ENCODE measurements at regions not wholly inside any gene's neighbourhood (a gene's known extent, or its start where the extent isn't known, plus 50 kb on each side); places are given as distances from the start of the nearest gene placed in this dataset.

DNA sequence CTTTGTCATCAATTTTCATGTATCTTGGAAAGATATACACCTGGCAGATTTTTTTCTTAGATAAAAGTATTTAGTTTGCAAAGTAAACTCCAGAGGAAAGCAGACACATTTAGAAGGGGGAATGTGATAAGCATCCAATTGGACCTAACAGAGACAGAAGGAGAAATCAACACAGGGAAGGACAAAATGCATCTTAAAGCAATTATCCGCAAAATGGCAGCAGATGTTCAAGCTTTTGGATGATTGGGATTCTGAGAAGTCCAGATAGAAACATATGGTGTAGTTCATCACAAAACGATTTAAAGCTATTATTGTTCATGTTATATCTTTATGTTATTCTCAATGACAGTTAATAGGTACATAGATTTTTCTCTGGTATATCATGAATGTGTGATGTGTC is 1153.1 kb upstream of the B3GALT2 start:
- DNase-seq (no peak), ATAC-seq (ENCODE audit: insufficient read depth, low read depth) (no peak)
- no peak overlapping the region for H3K4me3 ChIP-seq (ENCODE audit: low read depth in 1 of 2, low read length in 2 of 2)
- TF ChIP-seq, protein P1, sequence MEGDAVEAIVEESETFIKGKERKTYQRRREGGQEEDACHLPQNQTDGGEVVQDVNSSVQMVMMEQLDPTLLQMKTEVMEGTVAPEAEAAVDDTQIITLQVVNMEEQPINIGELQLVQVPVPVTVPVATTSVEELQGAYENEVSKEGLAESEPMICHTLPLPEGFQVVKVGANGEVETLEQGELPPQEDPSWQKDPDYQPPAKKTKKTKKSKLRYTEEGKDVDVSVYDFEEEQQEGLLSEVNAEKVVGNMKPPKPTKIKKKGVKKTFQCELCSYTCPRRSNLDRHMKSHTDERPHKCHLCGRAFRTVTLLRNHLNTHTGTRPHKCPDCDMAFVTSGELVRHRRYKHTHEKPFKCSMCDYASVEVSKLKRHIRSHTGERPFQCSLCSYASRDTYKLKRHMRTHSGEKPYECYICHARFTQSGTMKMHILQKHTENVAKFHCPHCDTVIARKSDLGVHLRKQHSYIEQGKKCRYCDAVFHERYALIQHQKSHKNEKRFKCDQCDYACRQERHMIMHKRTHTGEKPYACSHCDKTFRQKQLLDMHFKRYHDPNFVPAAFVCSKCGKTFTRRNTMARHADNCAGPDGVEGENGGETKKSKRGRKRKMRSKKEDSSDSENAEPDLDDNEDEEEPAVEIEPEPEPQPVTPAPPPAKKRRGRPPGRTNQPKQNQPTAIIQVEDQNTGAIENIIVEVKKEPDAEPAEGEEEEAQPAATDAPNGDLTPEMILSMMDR (IDR thresholded peaks at IDR 0.05; ENCODE audit: borderline replicate concordance, extremely low read depth, low read length, poor library complexity, severe bottlenecking): no peak
- no peak for TF ChIP-seq EZH2 (IDR thresholded peaks at IDR 0.05; ENCODE audit: borderline replicate concordance, low read depth, low read length, severe bottlenecking)
- H3K4me1 ChIP-seq (ENCODE audit: insufficient read depth, low read length): no peaks in the 10 kb centered on the region
- H3K79me2 ChIP-seq (ENCODE audit: insufficient read depth, low read length): no peaks in the 10 kb centered on the region
- no peak overlapping the region for H3K27ac ChIP-seq (ENCODE audit: low read length)
- no peak overlapping the region for H2AFZ ChIP-seq (ENCODE audit: low read depth, low read length)
- H4K20me1 ChIP-seq (ENCODE audit: insufficient read depth, low read length): no peaks in the 10 kb centered on the region
- no peak overlapping the region for H3K4me2 ChIP-seq (ENCODE audit: insufficient read depth, low read length)
- H3K9me3 ChIP-seq (ENCODE audit: insufficient read depth, low read length, severe bottlenecking): no peaks in the 10 kb centered on the region
- H3K36me3 ChIP-seq (ENCODE audit: insufficient read depth, low read length): no peaks in the 10 kb centered on the region
- H3K9ac ChIP-seq (ENCODE audit: low read depth, low read length): no peak overlapping the region
- H3K27me3 ChIP-seq (ENCODE audit: insufficient read depth, low read length, poor library complexity): no peaks in the 10 kb centered on the region

DNA sequence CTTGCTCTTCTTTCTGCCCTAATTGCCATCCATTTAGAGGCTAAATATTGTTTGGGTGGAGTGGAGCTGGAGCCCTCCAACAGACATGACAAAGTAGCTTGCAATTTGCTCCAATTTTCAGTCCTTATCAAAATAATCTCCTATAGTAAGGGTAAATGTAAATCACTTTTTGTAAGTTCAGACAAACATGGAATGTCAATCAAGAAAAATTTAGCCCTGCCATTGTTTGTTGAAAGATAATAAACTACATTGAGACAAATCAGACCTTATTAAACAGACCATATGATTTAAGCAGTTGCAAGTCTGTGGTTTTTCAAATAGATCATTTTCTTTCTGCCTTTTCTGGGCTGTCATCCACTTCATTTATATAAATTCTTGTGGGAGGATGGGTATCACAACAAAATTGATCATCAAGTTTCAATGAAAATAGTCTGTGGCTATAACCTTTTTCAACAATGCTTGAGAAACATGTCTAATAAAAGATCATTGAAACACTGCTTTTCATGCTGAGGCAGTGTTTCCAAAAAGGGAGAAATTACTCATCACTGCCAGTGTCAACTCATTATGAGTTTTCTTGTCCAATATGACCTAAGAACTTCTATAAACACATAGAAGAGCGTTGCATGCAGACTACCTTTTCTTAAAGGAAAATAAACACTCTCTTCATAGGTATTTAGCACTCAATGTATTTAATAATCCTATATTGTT is 1152.0 kb upstream of the B3GALT2 start:
- Histone ChIP-seq H3K27me3 (ENCODE audit: insufficient read depth, low read length, poor library complexity) (no peaks in the 10 kb centered on the region), H3K9ac (ENCODE audit: low read depth, low read length) (no peak overlapping the region), H3K79me2 (ENCODE audit: insufficient read depth, low read length) (no peaks in the 10 kb centered on the region), H3K9me3 (ENCODE audit: insufficient read depth, low read length, severe bottlenecking) (no peaks in the 10 kb centered on the region), H4K20me1 (ENCODE audit: insufficient read depth, low read length) (no peaks in the 10 kb centered on the region), H3K36me3 (ENCODE audit: insufficient read depth, low read length) (no peaks in the 10 kb centered on the region), H2AFZ (ENCODE audit: low read depth, low read length) (no peak overlapping the region), H3K27ac (ENCODE audit: low read length) (no peak overlapping the region), H3K4me3 (ENCODE audit: low read depth in 1 of 2, low read length in 2 of 2) (no peak overlapping the region), H3K4me2 (ENCODE audit: insufficient read depth, low read length) (no peak overlapping the region), H3K4me1 (ENCODE audit: insufficient read depth, low read length) (no peaks in the 10 kb centered on the region)
- ATAC-seq (ENCODE audit: insufficient read depth, low read depth) (no peak), DNase-seq (no peak)
- TF ChIP-seq EZH2 (IDR thresholded peaks at IDR 0.05; ENCODE audit: borderline replicate concordance, low read depth, low read length, severe bottlenecking): no peak
- TF ChIP-seq, protein P1 (IDR thresholded peaks at IDR 0.05; ENCODE audit: borderline replicate concordance, extremely low read depth, low read length, poor library complexity, severe bottlenecking): no peak

DNA sequence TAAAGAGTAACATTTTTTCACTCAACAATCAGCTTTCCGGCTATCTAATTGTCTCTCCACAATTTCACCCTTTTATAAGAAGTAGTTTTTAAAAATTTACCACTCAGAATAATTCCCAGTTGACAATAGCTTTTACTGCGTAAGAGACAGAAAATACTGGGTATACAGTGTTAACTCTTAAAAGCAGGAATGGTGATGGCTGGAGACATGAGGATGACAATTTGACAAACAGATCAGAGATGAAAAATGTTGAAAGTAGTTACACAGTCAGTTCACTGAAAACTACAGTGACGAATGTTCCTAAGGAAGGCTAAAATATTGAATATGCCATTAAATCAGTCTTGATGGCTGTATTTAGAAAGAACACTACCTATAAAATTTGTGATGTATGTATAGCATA is 1146.8 kb upstream of the B3GALT2 start:
- Histone ChIP-seq H3K27ac (ENCODE audit: low read length) (no peak overlapping the region), H3K27me3 (ENCODE audit: insufficient read depth, low read length, poor library complexity) (no peaks in the 10 kb centered on the region), H3K9ac (ENCODE audit: low read depth, low read length) (no peak overlapping the region), H3K9me3 (ENCODE audit: insufficient read depth, low read length, severe bottlenecking) (no peaks in the 10 kb centered on the region), H3K36me3 (ENCODE audit: insufficient read depth, low read length) (no peaks in the 10 kb centered on the region), H3K4me1 (ENCODE audit: insufficient read depth, low read length) (no peaks in the 10 kb centered on the region), H3K79me2 (ENCODE audit: insufficient read depth, low read length) (no peaks in the 10 kb centered on the region), H2AFZ (ENCODE audit: low read depth, low read length) (no peak overlapping the region), H3K4me3 (ENCODE audit: low read depth in 1 of 2, low read length in 2 of 2) (no peak overlapping the region), H3K4me2 (ENCODE audit: insufficient read depth, low read length) (no peak overlapping the region), H4K20me1 (ENCODE audit: insufficient read depth, low read length) (no peaks in the 10 kb centered on the region)
- TF ChIP-seq EZH2 (IDR thresholded peaks at IDR 0.05; ENCODE audit: borderline replicate concordance, low read depth, low read length, severe bottlenecking): no peak
- TF ChIP-seq, protein P1 (IDR thresholded peaks at IDR 0.05; ENCODE audit: borderline replicate concordance, extremely low read depth, low read length, poor library complexity, severe bottlenecking): no peak
- no peak for DNase-seq
- no peak for ATAC-seq (ENCODE audit: insufficient read depth, low read depth)
